HUDEP-2 (cell line): ENCODE measurements at regions not wholly inside any gene's neighbourhood (a gene's known extent, or its start where the extent isn't known, plus 50 kb on each side); places are given as distances from the start of the nearest gene placed in this dataset.

ENCODE experiments used
- DNase-seq, 76 experiments: peaks; one replicate each; lab custom pipeline; 2025; ENCODE audit not compliant: unreplicated experiment in 76 of 76; lab: John Stamatoyannopoulos, UW

DNA sequence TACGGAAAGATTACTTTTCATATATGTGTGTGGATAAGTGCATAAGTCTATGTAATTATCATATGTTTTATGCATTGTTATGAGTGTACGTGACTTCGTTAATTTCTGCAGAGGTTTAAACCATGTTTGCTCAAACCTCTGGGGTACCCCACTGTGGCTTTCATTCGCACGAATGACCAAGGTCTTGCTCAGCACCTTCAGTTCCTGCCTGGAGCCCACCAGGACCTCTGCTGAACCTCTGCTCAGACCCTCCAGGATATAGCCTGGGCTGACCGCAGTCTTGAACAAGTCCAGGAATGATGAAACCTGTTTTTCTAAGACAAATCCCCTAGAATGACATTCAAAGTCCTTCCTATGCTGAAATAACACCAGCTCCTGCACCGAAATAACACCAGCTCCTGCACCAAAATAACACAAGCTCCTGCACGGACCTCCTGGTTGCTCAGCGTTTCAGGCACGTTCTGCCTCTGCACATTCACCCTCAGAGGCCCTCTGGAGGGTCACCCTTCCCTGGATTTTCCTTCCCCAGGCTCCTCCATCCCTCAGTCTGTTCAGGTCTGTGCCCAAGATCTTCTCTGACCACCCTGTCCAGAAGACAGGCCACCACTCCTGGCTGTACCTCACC, 99.7 kb upstream of the BOD1 start:
- no peak for DNase-seq

DNA sequence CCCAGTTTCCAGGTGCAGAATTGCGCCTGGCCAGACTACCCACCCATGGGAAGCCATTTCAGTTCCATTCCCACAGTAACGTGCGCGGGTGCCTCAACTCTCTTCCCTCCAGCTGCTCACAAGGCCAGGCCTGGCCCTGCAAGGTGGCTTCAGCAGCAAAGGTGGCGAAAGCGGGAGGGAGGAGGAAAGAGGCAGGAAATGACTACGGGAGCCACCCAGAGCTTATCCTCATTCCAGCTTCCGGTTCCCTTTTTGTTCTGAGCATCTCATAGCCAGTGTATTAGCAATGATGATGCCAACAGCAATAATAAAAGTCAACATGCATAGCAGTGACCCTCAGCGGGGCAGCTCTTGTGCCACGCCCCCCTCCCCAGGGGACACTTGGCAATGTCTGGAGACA, 101.5 kb upstream of the BOD1 start:
- DNase-seq, result no peak

DNA sequence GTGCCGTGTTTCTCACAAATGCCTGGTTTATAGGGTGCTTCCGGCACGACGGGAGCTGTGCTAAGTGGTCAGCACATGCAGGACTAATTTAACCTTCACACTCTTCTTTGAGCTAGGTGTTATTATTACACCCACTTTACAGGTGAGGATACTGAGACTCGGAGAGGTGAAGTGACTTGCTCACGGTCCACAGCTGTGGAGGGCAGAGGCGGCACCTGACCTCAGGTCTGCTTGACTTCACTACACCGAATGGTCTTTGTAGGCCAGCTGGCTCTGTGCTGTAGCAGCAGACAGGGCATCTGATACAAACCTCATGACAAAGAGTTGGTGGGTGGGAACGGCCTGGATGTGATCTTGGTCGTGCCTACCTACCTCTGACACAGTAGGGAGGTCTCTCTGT, 102.0 kb upstream of the BOD1 start:
- no peak for DNase-seq

DNA sequence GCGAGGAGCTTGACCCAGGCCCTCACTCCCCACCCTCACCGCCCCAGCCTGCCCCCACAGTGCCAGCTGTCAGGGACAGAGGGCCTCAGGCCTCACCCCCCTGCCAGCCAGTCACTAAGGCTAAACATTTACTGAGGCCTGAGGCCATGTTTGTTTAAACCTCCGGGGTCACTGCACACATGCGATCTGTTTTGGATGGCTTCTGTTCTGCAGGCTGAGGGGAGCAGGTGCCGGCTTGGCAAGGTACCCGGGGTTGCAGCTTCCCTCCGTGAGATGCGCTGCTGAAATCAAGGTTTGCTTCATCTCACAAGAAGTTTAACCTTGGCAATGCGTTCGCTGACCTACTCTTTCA, 103.3 kb upstream of the BOD1 start:
- no peak for DNase-seq

DNA sequence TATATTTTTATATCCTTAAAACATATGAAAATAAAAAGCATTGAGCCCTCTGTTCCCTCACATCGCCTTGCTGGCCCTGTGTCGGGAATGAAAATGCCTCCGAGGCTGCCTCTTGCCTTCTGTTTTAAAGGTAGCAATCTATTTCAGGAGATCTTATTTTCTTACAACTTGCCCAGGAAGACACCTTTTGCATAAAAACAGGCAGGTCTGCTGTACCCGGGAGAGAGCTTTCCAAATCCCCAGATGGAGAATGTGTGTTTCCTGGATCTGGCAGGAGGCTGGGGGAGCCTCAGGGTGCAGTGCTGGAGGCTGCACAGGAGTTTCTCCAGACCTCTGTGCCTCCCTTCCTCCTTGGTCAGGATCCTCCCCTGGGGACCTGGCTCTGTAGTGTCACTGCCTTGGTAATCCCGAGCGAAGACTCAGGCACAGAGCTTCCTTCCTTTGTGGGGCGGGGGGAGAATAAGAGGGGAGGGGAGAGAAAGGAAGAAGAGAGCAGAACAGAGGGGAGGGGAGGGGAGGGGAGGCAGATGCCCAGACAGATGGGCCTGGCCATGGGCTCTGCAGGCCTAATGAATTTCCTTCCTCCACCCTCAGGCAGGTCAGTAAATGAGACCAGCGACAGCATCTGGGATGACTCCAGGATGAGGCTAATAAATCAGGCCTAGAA, 104.0 kb upstream of the BOD1 start:
- no peak for DNase-seq

DNA sequence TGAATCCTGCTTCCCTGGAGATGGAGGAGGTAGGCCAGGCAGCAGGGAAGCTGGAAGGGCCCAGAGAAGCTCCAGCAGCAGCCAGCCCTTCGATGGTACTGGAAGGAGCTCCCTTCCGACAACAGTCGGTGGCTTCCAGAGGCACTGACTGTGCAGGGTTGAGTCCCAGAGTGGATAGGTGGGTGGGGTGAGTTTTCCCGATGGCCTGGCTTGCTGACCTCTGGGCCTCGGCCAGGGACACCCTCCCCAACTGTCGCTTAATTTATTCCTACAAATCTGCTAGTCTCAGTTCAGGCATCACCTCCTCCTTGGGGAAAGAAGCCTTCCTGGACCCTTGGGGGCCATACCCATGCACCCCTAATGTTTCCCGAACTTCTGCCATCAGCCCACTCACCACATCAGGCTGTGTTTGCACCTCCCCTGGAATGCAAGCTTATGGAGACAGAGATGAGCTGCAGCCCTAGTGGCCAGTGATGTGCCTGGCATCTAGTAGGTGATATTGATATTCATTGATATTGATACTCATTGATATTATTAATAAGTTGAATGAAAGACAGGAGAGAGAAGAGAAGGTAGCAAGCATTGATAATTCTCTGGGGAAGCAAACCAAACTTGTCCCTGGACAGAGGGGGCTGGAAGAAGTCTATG, 104.6 kb upstream of the BOD1 start:
- DNase-seq, result no peak

DNA sequence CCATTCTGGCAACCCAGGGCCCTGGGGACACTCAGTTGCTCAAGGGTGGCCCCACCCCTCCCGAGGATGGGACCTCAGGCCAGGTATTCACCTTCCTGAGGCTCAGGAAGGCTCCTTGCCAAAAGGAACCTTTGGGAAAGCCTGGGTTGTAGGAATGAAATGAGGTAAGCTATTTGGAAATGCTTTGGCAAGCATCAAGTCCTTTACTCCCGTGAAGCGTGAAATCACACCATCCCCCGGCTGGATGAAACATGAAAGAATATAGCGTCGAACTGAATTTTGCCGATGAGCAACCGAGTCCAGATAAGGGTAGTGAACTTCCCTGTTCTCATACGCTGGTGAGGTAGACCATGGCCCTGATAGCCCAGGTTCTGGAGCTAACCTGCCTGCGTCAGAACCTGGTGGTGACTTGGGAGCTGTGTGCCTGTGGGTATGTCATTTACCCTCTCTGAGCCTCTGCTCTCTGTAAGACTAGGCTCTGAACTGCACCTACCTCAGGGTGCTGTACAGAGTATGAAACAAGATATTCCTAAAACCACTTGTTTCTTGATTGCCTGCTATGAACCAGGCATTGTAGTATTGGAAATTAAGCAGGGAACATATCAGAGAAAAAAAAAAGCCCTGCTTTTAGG, 105.3 kb upstream of the BOD1 start:
- no peak for DNase-seq

DNA sequence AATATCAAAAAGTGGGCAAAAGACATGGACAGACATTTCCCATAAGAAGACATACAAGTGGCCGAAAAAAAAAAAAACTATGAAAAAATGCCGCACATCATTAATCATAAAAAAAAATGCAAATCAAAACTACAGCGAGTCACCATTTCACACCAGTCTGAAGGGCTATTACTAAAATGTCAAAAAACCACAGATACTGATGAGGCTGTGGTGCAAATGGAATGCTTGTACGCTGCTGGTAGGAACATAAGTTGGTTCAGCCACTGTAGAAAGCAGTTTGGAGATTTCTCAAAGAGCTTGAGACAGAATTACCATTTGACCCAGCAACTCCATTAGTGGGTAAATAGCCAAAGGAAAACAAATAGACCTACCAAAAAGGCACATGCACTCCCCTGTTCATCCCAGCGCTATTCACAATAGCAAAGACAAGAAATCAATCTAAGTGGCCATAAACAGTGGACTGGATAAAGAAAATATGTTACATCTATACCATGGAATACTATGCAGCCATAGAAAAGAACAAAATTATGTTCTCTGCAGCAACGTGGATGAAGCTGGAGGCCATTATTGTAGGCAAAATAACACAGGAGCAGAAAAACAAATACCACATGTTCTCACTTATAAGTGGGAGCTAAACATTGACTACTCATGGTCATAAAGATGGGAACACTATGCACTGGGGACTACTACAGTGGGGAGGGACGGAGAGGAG, 110.6 kb upstream of the BOD1 start:
- DNase-seq, result no peak

DNA sequence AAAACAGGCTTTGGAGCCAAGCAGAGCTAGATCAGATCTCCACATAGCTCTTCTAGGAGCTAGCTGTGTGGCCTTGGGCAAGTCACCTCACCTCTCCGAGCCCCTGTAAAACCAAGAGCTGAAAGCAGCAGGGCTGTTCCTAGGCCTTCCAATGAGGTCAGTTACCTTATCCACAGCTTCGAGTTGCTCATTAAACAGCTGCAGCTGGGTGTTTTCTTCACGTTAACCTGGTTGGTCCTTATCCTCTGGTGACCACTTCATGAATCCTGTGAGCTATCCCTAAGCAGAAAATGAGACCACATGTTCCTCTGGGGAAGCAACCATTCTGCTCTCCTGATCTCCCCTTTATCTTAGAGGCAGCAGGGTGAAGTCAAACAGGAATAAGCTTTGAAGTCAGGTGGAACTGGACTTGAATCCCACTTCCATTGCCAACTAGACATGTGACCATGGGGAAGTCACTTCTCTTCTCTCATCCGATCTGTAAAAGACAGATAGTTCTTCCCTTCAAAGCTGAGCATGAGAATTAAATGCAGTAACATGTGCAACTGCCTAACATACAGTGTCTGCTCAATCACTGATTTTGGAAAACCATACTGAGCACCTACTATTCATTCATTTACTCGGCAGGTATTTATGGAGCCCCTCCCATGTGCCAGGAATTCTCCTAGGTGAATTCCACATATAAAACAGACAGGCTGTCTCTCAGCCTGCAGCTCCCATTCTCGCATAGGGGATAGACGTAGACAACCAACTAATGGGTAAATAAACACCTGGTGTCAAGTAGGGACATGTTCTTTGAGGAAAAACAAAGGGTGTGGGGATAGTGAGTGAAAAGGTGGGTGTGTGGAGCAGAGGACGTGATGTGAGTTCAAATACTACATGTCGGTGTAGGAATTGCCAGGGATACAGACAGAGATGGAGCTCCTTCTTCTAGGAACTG, 111.7 kb upstream of the BOD1 start:
- no peak for DNase-seq

DNA sequence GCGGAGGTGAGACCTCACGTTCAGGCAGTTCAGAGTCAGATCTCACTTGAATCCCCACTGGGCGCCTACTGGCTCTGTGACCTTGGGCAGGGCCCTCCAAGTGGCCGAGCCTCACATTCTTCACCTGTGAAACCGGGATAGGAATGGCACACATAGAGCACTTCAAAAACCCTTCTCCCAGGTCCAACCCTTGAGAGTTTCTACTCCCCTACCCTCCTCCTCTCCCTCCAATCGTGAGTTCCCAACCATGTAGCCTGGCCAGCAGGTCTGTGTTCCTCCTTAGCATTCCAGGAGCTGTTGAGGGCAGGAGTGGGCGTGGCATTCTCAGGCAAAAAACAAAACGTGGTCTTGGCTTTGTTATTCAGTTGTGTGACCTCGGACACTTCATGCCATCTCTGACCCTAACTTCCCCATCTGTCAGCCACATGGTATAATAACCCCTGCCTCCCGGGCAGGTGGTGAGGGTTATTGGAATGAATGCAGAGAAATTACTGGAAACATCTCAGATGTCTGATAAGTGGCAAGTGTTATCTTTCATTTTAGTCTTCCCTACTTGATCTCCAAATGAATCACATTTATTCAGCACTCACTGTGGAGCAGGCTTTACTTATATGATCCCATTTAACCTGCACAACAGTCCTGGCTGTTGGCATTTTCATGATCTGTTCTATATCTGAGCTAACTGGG, 112.8 kb upstream of the BOD1 start:
- DNase-seq, result peak in 6 of 76 experiments; percentile 6 to 40 (median 20)

DNA sequence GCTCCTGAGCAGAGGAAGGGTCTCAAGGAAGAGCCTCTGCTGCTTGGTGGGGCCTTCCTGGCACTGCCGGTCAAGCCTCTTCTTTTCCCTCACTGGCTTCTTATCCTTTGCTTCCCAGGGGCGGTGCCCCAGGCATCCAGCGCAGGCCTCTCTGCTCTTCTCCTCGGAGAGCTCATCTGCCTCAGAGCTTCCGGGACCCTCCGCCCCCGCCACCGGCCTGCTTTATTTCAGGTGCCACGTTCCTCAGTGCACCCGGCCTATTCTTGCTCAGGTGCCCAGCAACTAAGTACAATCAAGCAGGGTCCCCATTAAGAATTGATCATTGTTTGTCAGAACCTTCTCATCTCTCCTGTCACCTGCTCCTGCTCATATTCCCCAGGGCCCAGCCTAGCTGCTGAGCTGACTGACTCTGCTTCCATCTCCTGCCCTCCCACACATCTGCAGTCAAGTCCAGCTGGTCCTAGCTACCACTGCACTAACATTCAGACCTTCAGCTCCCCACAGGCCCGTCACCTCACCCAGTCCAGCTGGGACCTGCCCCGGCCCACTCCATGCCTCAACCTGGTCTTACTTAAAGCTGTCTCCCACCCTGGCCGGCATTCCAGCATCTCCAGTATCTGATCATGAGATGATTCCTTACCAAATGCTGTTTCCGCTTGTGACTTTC, 114.3 kb upstream of the BOD1 start:
- DNase-seq, result no peak

DNA sequence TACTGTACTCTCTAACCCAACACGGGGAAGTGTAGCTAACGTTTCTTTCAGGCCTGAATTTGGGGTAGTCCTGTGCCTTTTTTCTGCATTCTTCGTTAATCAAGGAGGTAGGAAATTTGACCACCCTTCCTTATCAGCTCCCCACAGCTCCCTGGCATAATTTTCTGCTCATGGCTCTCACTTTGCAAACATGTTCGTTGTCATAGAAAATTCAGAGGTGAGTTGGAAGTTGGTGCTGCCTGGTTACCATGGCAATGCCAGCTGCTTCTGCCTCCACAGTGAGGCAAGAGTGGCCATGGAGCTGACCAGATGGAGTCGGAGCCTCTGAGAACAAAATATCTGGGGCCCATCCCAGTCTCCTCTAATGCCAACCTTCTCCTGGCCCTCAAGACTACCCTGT, 116.6 kb upstream of the BOD1 start:
- DNase-seq, result no peak

DNA sequence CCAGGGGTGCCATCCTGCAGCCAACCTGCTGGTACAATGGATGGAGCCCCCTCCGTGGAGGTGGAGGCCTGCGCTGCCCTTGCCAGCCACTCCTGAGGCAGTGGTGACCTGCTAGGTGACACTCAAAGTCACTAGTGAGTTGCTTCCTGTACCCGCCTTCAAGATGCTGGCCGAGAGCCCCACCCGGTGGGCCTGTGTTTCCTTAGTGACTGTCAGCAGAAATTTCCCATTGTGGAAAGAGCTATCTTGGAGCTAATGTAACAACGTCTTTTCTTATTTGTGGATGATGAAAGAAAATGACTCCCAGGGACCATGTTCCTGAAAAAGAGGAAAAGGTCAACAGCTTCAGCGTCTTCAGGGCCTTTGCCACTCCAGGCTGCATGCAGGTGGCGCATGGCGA, 117.0 kb upstream of the BOD1 start:
- DNase-seq, result no peak

DNA sequence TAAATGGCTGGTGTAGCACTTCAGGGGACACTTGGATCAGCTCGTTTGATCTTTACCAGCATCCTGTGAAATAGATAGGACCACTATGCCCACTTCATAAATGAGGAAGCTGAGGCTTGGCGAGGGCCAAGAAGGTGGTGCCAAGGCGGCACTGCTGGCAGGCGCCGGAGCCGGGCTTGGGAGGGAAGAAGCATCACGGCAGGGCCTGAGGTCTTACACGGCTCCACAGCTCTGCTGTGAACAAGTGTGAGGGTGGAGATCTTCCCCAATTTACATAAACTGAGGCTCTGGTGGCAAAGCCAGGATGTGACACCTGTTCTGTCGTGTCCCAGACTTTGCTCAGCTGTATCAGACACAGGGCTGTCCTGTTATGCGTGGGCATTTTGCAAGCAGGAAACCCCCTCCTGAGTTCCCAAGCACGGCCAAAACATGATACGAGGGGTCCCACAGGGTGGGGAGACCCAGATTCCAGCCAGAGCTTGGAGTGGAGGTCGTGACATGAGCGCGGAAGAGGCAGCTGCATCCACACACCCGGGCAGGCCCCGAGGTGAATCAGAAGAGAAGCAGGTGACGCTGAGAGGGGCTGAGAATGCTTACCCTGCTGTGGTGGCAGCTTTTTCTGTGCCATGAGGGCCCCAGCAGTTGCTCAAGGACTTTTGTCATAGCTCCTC, 117.5 kb upstream of the BOD1 start:
- no peak for DNase-seq

DNA sequence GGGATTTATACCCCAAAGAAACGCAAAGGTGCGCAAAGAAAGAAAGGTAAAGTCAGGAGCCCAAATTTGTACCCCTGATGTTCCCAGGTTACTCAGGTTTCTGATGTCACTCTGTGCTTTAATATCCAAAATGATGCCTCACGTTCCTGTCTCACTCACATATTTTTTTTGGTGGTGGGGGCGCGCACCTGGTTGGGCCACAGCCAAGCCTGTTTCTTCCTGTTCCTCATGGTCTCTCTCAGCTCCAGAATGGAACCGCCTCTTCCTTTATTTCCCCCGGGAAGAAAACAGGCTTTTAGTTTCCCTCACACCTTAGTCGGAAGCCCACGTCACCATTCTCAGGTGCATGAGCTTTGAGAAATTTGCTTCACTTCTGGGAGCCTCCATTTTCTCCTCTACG, 118.3 kb upstream of the BOD1 start:
- no peak for DNase-seq

DNA sequence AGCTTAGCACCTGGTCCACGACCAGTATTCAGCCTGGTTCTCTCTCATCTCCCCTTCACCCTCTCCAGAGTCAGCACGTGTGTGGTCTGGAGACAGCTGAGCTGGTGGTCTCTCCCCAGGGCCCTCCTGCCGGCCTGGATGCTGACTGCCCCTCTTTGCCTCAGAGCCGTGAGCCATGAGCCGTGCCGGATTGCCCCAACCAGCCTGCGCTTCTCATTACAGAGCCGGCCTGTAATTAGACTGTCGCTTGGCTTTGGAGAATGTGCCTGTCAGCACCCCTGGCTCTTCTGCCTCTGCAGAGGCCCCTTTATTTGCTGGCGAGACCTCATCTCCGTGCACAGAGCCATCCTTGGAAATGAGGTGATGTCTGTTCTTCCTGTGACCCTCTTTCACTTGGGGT, 118.7 kb upstream of the BOD1 start:
- no peak for DNase-seq

DNA sequence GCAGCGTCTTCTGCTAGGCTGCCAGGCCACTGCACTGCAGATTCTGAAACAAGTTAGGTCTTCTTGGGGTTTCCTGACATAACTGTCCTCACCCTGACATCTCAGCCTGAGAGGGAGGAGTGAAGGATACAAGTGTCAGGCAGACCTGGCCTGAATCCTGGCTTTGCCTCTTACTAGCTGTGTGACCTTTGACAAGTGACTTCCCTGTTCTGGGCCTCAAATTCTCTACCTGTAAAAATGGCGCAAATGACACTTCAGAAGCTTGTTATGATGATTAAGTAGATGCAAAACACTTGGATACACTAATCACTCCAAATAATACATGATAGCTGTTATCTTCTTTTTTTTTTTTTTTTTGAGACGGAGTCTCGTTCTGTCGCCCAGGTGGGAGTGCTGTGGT, 119.2 kb upstream of the BOD1 start:
- DNase-seq, result no peak

DNA sequence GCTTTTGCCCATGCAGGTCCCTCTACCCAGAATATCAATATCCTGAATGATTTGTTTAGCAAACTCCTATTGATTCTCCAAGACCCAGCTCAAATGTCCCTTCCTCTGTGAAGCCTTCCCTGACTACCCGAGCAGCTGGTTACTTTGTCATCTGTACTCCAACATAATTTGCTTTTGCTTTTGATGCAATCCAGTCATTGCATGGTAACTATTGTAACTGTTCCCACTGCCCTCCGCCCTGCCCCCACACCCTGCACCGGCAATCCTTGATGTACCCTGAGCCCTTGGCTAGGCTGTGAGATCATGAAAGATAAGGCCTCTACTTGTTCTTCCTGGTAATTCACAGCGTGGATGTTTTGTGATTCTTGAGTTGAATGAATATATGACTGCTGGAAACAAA, 119.9 kb upstream of the BOD1 start:
- DNase-seq, result peak in 1 of 76 experiments; percentile 6
